HG03442 (cell line): ENCODE measurements at regions not wholly inside any gene's neighbourhood (a gene's known extent, or its start where the extent isn't known, plus 50 kb on each side); places are given as distances from the start of the nearest gene placed in this dataset.
A peak's percentile ranks its signal among the peaks of the same experiment; 100 is the strongest.

ENCODE experiments used
- ATAC-seq: cut with Tn5 transposase; IDR thresholded peaks from one replicate; pipeline ENCODE4 v1.9.1; 2021; ENCODE audit warnings: mild to moderate bottlenecking, moderate library complexity; ENCODE audit not compliant: unreplicated experiment

DNA sequence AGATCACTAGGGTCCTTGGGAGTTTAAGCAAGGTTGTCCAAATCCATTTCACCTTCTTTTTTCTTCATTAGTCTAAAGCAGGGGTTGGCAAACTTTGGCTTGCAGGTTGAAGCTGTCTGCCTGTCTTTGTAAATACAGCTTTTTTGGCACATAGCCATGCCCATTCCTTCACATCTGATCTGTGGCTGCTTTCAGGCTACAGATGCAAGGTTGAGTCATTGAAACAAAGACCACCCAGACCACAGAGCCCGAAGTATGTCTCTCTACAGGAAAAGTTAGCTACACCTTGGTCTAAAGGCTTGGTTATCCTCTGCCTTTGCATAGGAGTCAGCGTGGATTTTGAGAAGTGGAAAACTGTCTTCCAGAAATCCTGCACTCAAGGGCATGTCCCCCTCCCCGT is 238.1 kb upstream of the STS start:
- no peak for ATAC-seq

GRCh38 chrX:6906608-6907007 is 240.9 kb upstream of the STS start:
- ATAC-seq: no peak

GRCh38 chrX:6904156-6904555 is 243.4 kb upstream of the STS start:
- no peak for ATAC-seq

DNA sequence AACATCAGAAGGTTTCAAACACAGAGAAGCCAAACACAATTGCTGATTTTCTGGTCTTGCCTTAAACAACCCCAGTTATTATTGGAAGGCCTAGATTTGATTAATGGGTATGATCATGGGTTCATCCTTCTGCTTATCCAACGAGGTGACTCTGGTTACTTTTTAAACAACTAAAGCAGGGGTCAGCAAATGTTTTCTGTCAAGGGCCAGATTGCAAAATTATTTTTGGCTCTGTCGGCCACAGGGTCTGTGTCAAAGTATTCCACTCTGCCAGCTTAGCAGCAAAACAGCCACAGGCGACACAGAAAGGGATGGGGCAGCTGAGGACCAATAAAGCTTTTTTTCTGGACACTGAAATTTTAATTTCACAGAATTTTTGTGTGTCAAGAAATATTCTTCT is 249.1 kb upstream of the STS start:
- ATAC-seq: no peak

- no peak for ATAC-seq
Observed at GRCh38 chrX:6891404-6891803, 256.1 kb upstream of the STS start.

DNA sequence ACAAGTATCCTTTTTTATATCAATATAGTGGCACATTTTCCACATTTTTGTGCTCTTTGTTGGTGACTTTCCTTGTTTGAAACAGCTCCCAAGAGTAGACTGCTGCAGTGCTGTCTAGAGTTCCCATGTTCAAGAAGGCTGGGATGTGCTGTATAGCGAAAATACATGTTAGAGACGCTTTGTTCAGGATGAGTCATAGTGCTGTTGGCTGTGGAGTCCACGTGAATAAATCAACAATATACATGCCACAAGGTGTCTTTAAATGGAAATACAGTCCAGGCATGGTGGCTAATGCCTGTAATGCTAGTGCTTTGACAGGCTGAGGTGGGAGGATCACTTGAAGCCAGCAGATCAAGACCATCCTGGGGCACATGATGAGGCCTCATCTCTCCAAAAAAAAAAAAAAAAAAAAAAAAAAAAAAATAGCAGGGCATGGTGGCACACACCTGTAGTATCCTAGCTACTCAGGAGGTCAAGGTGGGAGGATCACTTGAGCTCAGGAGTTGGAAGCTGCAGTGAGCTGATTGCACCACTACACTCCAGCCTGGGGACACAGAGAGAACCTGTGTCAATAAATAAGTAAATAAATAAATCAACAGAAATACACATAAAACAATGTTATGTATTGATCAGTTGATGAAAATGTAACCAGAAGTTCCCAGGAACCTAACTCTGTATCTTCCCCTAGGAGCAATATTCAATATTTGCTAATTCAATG is 256.8 kb upstream of the STS start:
- ATAC-seq: no peak

GRCh38 chrX:6885909-6886308 is 261.6 kb upstream of the STS start:
- ATAC-seq: no peak

GRCh38 chrX:6885396-6885795 is 262.1 kb upstream of the STS start:
- no peak for ATAC-seq

DNA sequence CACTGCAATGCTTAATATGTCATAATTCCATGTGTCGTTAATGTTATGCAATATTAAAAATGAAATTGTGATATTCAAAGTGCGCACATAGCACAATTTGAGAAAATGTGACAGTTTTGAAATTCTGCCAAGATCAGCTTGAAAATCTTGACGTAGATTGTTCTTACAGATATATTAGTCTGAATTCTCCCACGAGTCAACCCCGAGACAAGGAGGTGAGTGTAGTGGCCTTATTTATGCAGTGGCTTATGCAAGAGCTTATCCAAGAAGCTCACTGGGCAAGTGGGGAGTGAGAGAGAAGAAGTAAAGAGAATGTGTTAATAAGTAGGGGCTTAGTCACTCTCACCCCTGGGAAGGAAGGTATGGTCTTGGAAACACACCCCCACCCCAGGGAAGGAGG is 286.1 kb upstream of the STS start:
- no peak for ATAC-seq

- no peak for ATAC-seq
Observed at GRCh38 chrX:6857749-6858148, 289.8 kb upstream of the STS start.

- no peak for ATAC-seq
Observed at GRCh38 chrX:6856471-6856870, 291.0 kb upstream of the STS start.

- peak; percentile 69 for ATAC-seq
Observed at GRCh38 chrX:6852869-6853268, 294.6 kb upstream of the STS start.

GRCh38 chrX:6852121-6852520 is 295.4 kb upstream of the STS start:
- ATAC-seq: no peak

GRCh38 chrX:6851140-6851539 is 296.4 kb upstream of the STS start:
- no peak for ATAC-seq

DNA sequence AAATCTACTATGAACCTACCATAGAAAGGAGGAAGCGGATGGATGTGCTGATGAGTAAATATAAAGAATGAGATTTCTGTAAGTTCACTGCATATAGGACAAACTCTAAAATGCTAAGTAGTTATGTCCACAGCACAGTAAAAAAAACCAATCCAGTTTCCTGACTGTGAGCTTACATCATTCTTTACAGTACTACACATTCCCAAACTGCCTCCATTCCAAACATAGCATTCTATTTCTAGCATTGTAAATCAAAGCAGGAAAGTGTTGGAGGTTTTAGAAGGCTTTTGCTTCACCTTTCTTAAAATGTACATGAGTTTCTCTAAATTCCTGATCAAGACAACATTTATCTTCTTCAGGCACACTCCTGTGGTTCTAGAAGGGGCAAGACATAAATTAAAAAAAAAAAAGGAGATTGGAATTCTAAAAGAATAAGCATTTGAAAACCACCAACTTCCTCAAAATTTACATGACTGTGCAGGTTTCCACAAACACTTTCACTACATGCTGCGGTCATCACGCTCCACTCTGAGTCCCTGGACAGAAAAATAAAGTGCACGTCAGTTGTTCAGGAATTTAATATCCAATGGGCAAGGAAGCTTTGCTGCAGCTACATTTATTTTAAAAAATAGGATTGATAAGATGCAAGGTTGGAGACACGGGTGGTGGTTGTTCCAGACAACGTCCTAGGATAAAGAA is 297.6 kb upstream of the STS start:
- no peak for ATAC-seq

- ATAC-seq: no peak
Observed at GRCh38 chrX:6832619-6833018, 297.7 kb upstream of the VCX3A start.

DNA sequence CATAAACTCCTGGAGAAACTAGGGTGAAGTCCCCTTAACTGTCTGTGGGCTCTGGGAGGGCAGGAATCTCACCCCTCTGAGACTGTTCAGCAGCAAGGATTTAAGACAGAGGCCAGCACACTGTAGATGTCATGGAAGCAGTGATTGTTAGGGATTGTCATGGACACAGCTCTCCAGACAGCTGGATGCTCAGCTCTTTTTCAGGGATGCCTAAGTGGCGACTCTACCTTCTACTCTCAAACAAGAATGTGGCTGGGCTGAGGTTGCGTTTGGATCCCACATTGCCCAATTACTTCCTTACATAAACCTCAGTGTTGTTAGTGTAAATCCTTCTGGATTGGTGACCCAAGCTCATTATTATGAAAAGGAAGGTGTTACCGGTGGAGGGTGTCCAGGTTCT is 291.9 kb upstream of the VCX3A start:
- no peak for ATAC-seq

DNA sequence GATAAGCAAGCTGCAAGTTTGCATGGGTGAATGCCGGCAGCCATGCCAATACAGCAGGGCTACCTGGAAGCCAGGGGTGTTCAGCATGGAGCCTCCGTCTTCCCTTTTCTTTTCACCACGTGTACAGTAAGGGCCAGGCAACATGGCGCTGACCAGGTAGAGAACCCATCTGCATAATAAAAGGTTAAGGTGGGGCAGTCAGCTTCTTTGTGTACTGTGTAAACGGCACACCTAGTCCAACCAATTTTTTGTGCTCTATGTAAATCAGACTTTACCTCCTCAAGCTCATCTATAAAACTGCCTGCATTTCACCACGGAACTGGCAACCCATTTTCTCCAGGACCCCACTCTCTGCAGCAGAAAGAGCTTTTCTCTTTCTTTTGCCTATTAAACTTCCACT is 286.8 kb upstream of the VCX3A start:
- no peak for ATAC-seq

GRCh38 chrX:6813836-6814370 is 279.0 kb upstream of the VCX3A start:
- no peak for ATAC-seq

- ATAC-seq: no peak
Observed at GRCh38 chrX:6812087-6812486, 277.2 kb upstream of the VCX3A start.

DNA sequence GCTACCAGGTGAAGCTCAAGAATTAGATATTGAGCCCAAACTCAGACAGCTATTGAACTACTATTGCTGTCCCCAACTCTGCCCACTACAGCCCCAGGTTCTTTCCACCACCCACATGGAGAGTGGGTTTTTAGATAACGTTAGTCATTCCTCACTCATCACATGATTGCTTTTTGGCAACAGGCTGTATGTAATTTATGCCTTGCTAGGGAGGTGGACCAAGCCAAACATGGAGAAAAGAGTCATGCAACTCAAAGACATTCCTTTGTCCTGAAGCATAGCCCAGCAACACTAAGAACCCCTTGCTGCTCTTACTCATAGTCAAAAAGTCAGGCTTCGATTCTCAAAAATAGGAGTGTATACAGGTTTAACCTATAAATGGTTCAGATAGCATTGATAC is 275.9 kb upstream of the VCX3A start:
- ATAC-seq: no peak

GRCh38 chrX:6803607-6804006 is 268.7 kb upstream of the VCX3A start:
- no peak for ATAC-seq

GRCh38 chrX:6793000-6793399 is 258.1 kb upstream of the VCX3A start:
- no peak for ATAC-seq
